ENCODE measurements at regions not wholly inside any gene's neighbourhood (a gene's known extent, or its start where the extent isn't known, plus 50 kb on each side); places are given as distances from the start of the nearest gene placed in this dataset.

- H3K36me3 ChIP-seq (ENCODE audit: insufficient read depth, low read length) = no peaks in the 10 kb centered on the region
- TF ChIP-seq FOXP2 (optimal IDR thresholded peaks at IDR 0.05; ENCODE audit: control extremely low read depth, extremely low read length, insufficient read depth) (no peak), POLR2AphosphoS5 (IDR thresholded peaks at IDR 0.05; ENCODE audit: borderline replicate concordance, low read depth, low read length) (no peak), EZH2 (IDR thresholded peaks at IDR 0.05) (no peak)
- no peak overlapping the region for H3K9ac ChIP-seq (ENCODE audit: insufficient read length)
- DNase-seq (ENCODE audit: low read depth, low spot score) = no peak
- H3K4me3 ChIP-seq = no peak overlapping the region
- no peak overlapping the region for H3K27ac ChIP-seq
- H3K9me3 ChIP-seq (ENCODE audit: low read depth, low read length) = no peaks in the 10 kb centered on the region
Observed at GRCh38 chr16:80233097-80233835, 307.5 kb upstream of the DYNLRB2 start.

GRCh38 chr16:80231888-80232287, 308.9 kb upstream of the DYNLRB2 start:
- H3K36me3 ChIP-seq (ENCODE audit: insufficient read depth, low read length) = no peaks in the 10 kb centered on the region
- no peak overlapping the region for H3K4me3 ChIP-seq
- DNase-seq (ENCODE audit: low read depth, low spot score) = no peak
- no peak overlapping the region for H3K27ac ChIP-seq
- no peaks in the 10 kb centered on the region for H3K9me3 ChIP-seq (ENCODE audit: low read depth, low read length)
- TF ChIP-seq EZH2 (IDR thresholded peaks at IDR 0.05) (no peak), POLR2AphosphoS5 (IDR thresholded peaks at IDR 0.05; ENCODE audit: borderline replicate concordance, low read depth, low read length) (no peak), FOXP2 (optimal IDR thresholded peaks at IDR 0.05; ENCODE audit: control extremely low read depth, extremely low read length, insufficient read depth) (no peak)
- H3K9ac ChIP-seq (ENCODE audit: insufficient read length) = no peak overlapping the region

GRCh38 chr16:80231121-80231520, 309.7 kb upstream of the DYNLRB2 start:
- TF ChIP-seq EZH2 (IDR thresholded peaks at IDR 0.05) = no peak
- TF ChIP-seq POLR2AphosphoS5 (IDR thresholded peaks at IDR 0.05; ENCODE audit: borderline replicate concordance, low read depth, low read length) = no peak
- no peak for TF ChIP-seq FOXP2 (optimal IDR thresholded peaks at IDR 0.05; ENCODE audit: control extremely low read depth, extremely low read length, insufficient read depth)
- Histone ChIP-seq H3K27ac (no peak overlapping the region), H3K36me3 (ENCODE audit: insufficient read depth, low read length) (no peaks in the 10 kb centered on the region), H3K9me3 (ENCODE audit: low read depth, low read length) (no peaks in the 10 kb centered on the region), H3K9ac (ENCODE audit: insufficient read length) (no peak overlapping the region), H3K4me3 (no peak overlapping the region)
- DNase-seq (ENCODE audit: low read depth, low spot score) = no peak

GRCh38 chr16:80230328-80231120, 310.3 kb upstream of the DYNLRB2 start:
- no peak overlapping the region for H3K27ac ChIP-seq
- H3K4me3 ChIP-seq = no peak overlapping the region
- TF ChIP-seq FOXP2 (optimal IDR thresholded peaks at IDR 0.05; ENCODE audit: control extremely low read depth, extremely low read length, insufficient read depth) (no peak), EZH2 (IDR thresholded peaks at IDR 0.05) (no peak), POLR2AphosphoS5 (IDR thresholded peaks at IDR 0.05; ENCODE audit: borderline replicate concordance, low read depth, low read length) (no peak)

GRCh38 chr16:80226499-80226898, 314.3 kb upstream of the DYNLRB2 start:
- no peak for DNase-seq (ENCODE audit: low read depth, low spot score)
- H3K4me3 ChIP-seq = no peak overlapping the region
- no peaks in the 10 kb centered on the region for H3K9me3 ChIP-seq (ENCODE audit: low read depth, low read length)
- no peaks in the 10 kb centered on the region for H3K36me3 ChIP-seq (ENCODE audit: insufficient read depth, low read length)
- H3K9ac ChIP-seq (ENCODE audit: insufficient read length) = no peak overlapping the region
- TF ChIP-seq FOXP2 (optimal IDR thresholded peaks at IDR 0.05; ENCODE audit: control extremely low read depth, extremely low read length, insufficient read depth) (no peak), EZH2 (IDR thresholded peaks at IDR 0.05) (no peak), POLR2AphosphoS5 (IDR thresholded peaks at IDR 0.05; ENCODE audit: borderline replicate concordance, low read depth, low read length) (no peak)
- H3K27ac ChIP-seq = no peak overlapping the region

More at GRCh38 chr16:80230328-80231120, 310.3 kb upstream of the DYNLRB2 start:
- Histone ChIP-seq H3K9me3 (ENCODE audit: low read depth, low read length) (no peaks in the 10 kb centered on the region), H3K9ac (ENCODE audit: insufficient read length) (no peak overlapping the region), H3K36me3 (ENCODE audit: insufficient read depth, low read length) (no peaks in the 10 kb centered on the region)
- no peak for DNase-seq (ENCODE audit: low read depth, low spot score)

GRCh38 chr16:80210787-80211186, 330.0 kb upstream of the DYNLRB2 start:
- H3K27ac ChIP-seq = no peak overlapping the region
- no peak for TF ChIP-seq POLR2AphosphoS5 (IDR thresholded peaks at IDR 0.05; ENCODE audit: borderline replicate concordance, low read depth, low read length)
- TF ChIP-seq EZH2 (IDR thresholded peaks at IDR 0.05) = no peak
- TF ChIP-seq FOXP2 (optimal IDR thresholded peaks at IDR 0.05; ENCODE audit: control extremely low read depth, extremely low read length, insufficient read depth) = no peak
- DNase-seq (ENCODE audit: low read depth, low spot score) = no peak
- no peak overlapping the region for H3K9ac ChIP-seq (ENCODE audit: insufficient read length)
- no peaks in the 10 kb centered on the region for H3K9me3 ChIP-seq (ENCODE audit: low read depth, low read length)
- H3K4me3 ChIP-seq = no peak overlapping the region
- no peaks in the 10 kb centered on the region for H3K36me3 ChIP-seq (ENCODE audit: insufficient read depth, low read length)

- TF ChIP-seq POLR2AphosphoS5 (IDR thresholded peaks at IDR 0.05; ENCODE audit: borderline replicate concordance, low read depth, low read length) (no peak), FOXP2 (optimal IDR thresholded peaks at IDR 0.05; ENCODE audit: control extremely low read depth, extremely low read length, insufficient read depth) (no peak), EZH2 (IDR thresholded peaks at IDR 0.05) (no peak)
- Histone ChIP-seq H3K36me3 (ENCODE audit: insufficient read depth, low read length) (no peaks in the 10 kb centered on the region), H3K4me3 (no peak overlapping the region), H3K9ac (ENCODE audit: insufficient read length) (no peak overlapping the region), H3K27ac (no peak overlapping the region), H3K9me3 (ENCODE audit: low read depth, low read length) (no peaks in the 10 kb centered on the region)
- DNase-seq (ENCODE audit: low read depth, low spot score) = no peak
Observed at GRCh38 chr16:80208743-80209142, 332.1 kb upstream of the DYNLRB2 start.

GRCh38 chr16:80208015-80208414, 332.8 kb upstream of the DYNLRB2 start:
- TF ChIP-seq EZH2 (IDR thresholded peaks at IDR 0.05) (no peak), POLR2AphosphoS5 (IDR thresholded peaks at IDR 0.05; ENCODE audit: borderline replicate concordance, low read depth, low read length) (no peak), FOXP2 (optimal IDR thresholded peaks at IDR 0.05; ENCODE audit: control extremely low read depth, extremely low read length, insufficient read depth) (no peak)
- H3K36me3 ChIP-seq (ENCODE audit: insufficient read depth, low read length) = no peaks in the 10 kb centered on the region
- H3K9ac ChIP-seq (ENCODE audit: insufficient read length) = no peak overlapping the region
- H3K27ac ChIP-seq = no peak overlapping the region
- DNase-seq (ENCODE audit: low read depth, low spot score) = no peak
- no peak overlapping the region for H3K4me3 ChIP-seq
- H3K9me3 ChIP-seq (ENCODE audit: low read depth, low read length) = no peaks in the 10 kb centered on the region
